ENCODE measurements at regions not wholly inside any gene's neighbourhood (a gene's known extent, or its start where the extent isn't known, plus 50 kb on each side); places are given as distances from the start of the nearest gene placed in this dataset.

DNA sequence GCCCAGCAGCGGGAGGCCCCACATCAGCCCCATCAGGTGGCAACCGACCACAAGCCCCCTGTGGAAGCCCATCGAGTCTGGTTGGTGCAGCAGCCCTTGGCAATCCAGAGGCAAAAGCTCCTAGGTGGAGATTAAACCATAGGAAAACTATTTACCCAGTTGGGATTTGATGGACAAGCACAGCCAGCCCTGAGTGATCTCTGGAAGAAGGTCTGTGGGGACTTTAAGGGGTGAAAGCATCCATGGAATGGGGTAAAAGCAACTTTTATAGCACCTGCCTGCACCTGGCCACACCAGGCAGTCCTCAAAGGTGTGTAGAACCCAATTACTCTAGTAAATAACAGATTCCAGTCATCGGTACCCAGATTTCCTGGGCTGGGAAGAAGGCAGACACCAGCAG lies 206.3 kb downstream of the IGSF11 start:
- TF ChIP-seq, protein P1, sequence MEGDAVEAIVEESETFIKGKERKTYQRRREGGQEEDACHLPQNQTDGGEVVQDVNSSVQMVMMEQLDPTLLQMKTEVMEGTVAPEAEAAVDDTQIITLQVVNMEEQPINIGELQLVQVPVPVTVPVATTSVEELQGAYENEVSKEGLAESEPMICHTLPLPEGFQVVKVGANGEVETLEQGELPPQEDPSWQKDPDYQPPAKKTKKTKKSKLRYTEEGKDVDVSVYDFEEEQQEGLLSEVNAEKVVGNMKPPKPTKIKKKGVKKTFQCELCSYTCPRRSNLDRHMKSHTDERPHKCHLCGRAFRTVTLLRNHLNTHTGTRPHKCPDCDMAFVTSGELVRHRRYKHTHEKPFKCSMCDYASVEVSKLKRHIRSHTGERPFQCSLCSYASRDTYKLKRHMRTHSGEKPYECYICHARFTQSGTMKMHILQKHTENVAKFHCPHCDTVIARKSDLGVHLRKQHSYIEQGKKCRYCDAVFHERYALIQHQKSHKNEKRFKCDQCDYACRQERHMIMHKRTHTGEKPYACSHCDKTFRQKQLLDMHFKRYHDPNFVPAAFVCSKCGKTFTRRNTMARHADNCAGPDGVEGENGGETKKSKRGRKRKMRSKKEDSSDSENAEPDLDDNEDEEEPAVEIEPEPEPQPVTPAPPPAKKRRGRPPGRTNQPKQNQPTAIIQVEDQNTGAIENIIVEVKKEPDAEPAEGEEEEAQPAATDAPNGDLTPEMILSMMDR (IDR thresholded peaks at IDR 0.05; ENCODE audit: insufficient read depth, low read depth, low read length): no peak
- no peak for TF ChIP-seq EZH2 (IDR thresholded peaks at IDR 0.05; ENCODE audit: insufficient read depth, low read length)

Measured in astrocyte (in vitro differentiated cells and primary cell).